ENCODE measurements at regions not wholly inside any gene's neighbourhood (a gene's known extent, or its start where the extent isn't known, plus 50 kb on each side); places are given as distances from the start of the nearest gene placed in this dataset.

DNA sequence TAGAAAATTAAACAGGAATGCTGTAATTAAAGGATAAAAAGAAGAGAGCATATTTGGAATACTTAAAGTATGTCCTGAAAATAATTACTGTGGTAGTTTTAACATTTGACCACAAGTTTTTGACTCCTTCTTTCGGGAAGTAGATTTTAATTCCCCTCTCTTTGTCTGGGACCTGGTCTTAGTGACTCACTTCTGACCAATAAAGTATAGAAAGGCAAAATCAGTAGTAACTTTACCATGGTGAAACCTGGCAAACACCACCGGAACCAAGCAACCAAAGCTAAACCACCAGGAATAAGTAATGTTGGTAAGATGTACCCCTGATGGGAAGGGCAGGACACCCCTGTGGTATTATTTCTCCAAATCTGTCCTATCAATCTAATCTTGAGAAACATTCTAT lies 314.8 kb downstream of the PDHA2 start:
- TF ChIP-seq, protein P1, sequence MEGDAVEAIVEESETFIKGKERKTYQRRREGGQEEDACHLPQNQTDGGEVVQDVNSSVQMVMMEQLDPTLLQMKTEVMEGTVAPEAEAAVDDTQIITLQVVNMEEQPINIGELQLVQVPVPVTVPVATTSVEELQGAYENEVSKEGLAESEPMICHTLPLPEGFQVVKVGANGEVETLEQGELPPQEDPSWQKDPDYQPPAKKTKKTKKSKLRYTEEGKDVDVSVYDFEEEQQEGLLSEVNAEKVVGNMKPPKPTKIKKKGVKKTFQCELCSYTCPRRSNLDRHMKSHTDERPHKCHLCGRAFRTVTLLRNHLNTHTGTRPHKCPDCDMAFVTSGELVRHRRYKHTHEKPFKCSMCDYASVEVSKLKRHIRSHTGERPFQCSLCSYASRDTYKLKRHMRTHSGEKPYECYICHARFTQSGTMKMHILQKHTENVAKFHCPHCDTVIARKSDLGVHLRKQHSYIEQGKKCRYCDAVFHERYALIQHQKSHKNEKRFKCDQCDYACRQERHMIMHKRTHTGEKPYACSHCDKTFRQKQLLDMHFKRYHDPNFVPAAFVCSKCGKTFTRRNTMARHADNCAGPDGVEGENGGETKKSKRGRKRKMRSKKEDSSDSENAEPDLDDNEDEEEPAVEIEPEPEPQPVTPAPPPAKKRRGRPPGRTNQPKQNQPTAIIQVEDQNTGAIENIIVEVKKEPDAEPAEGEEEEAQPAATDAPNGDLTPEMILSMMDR (IDR thresholded peaks at IDR 0.05) = no peak
- TF ChIP-seq POLR2A (IDR thresholded peaks at IDR 0.05) = no peak
